Effector memory CD4-positive, alpha-beta T cell (primary cell): ENCODE measurements at regions not wholly inside any gene's neighbourhood (a gene's known extent, or its start where the extent isn't known, plus 50 kb on each side); places are given as distances from the start of the nearest gene placed in this dataset.
"Not testable (repeated sequence)": the region's sequence is repeated elsewhere in the genome, so short reads cannot be mapped to it uniquely, and the experiment has no call there.

Experiments
- DNase-seq, 3 donors: peaks; one replicate each; pipeline ENCODE4 v3.0.0-alpha.2; 2020
- H3K27ac ChIP-seq: 2 replicates; pipeline ENCODE4 v1.7.0; 2013; ENCODE audit warnings: mild to moderate bottlenecking, low read length, moderate library complexity; ENCODE audit not compliant: insufficient read depth, poor library complexity, severe bottlenecking
- H3K27me3 ChIP-seq: replicated peaks from 2 replicates; pipeline ENCODE4 v1.7.0; 2013; ENCODE audit warnings: mild to moderate bottlenecking, low read length; ENCODE audit not compliant: insufficient read depth, control insufficient read depth, poor library complexity, severe bottlenecking
- H3K36me3 ChIP-seq: 2 replicates; pipeline ENCODE4 v1.7.0; 2013; ENCODE audit warnings: mild to moderate bottlenecking, low read length, moderate library complexity; ENCODE audit not compliant: control insufficient read depth, insufficient read depth
- H3K4me1 ChIP-seq: 2 replicates; pipeline ENCODE4 v1.7.0; 2013; ENCODE audit warnings: low read length, mild to moderate bottlenecking; ENCODE audit not compliant: control insufficient read depth, insufficient read depth, poor library complexity, severe bottlenecking
- H3K4me3 ChIP-seq: 2 replicates; pipeline ENCODE4 v1.7.0; 2013; ENCODE audit warnings: low read length, low read depth, mild to moderate bottlenecking; ENCODE audit not compliant: insufficient read depth, poor library complexity, severe bottlenecking
- H3K9me3 ChIP-seq: 2 replicates; pipeline ENCODE4 v1.7.0; 2013; ENCODE audit warnings: mild to moderate bottlenecking, low read length, moderate library complexity; ENCODE audit not compliant: control insufficient read depth

DNA sequence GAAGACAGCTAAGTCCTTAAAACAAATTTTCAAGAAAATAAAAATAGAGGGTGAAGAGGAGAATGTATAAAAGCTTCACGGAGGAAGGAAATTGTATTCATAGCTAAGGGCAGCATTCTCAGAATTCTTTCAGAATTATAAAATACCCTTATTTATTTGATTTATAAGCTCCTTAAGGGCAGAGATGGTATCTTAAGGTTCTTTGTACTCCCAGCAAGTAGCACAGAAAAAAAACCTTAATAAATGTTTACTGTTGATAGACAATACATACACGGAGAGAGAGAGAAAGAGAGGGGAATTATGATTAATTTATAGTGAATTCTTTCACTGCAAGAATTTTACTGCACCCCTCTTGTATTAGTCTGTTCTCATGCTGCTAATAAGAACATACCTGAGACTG lies 375.6 kb upstream of the CCDC54 start:
- no peak overlapping the region for H3K4me3 ChIP-seq
- H3K9me3 ChIP-seq: no peaks in the 10 kb centered on the region
- no peak for DNase-seq
- no peaks in the 10 kb centered on the region for H3K4me1 ChIP-seq
- H3K27me3 ChIP-seq: no peaks in the 10 kb centered on the region
- H3K36me3 ChIP-seq: no peaks in the 10 kb centered on the region
- no peak overlapping the region for H3K27ac ChIP-seq

DNA sequence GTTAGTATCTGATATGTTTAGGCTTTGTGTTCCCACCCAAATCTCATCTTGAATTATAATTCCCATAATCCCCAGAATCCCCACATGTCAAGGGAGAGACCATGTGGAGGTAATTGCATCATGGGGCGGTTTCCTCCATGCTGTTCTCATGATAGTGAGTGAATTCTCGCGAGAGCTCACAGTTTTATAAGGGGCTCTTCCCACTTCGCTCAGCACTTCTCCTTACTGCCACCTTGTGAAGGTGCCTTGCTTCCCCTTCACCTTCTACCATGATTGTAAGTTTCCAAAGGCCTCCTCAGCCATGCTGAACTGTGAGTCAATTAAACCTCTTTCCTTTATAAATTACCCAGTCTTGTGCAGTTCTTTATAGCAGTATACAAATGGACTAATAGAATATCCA lies 371.9 kb upstream of the CCDC54 start:
- not testable (repeated sequence) for H3K27me3 ChIP-seq, H3K4me1 ChIP-seq, DNase-seq, H3K27ac ChIP-seq, H3K9me3 ChIP-seq, H3K4me3 ChIP-seq, H3K36me3 ChIP-seq

DNA sequence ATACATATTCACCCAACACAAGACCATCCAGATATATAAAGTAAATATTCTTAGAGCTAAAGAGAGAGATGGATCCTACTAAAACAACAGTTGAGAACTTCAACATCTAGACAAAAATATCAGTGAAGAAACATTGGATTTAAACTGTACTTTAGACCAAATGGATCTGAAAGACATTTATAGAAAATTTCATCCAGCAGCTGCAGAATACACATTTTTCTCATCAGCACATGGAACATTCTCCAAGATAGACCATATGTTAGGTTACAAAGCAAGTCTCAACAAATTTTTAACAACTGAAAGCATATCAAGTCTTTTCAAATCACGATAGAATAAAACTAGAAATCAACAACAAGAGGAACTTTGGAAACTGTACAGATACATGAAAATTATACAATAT lies 369.0 kb upstream of the CCDC54 start:
- Histone ChIP-seq H3K4me3 (no peak overlapping the region), H3K27me3 (no peaks in the 10 kb centered on the region), H3K4me1 (no peaks in the 10 kb centered on the region), H3K27ac (no peak overlapping the region), H3K9me3 (no peaks in the 10 kb centered on the region), H3K36me3 (no peaks in the 10 kb centered on the region)
- DNase-seq: no peak

DNA sequence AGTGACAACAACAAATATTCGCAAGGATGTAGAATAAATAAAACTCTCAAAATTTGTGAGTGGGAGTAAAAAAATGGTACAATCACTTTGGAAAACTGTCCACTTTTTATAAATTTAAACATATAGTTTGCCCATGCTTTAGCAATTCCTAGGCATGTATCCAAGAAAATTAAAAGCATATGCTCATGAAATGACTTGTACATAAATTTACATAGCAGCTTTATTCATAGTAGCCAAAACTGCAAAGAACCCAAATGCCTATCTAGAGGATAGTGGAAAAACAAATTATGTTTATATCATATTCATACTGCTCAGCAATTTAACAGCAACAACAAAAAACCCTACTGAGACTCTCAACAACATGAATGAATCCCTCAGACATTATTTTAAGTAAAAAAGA lies 363.6 kb upstream of the CCDC54 start:
- H3K4me1 ChIP-seq: no peaks in the 10 kb centered on the region
- no peaks in the 10 kb centered on the region for H3K36me3 ChIP-seq
- H3K27me3 ChIP-seq: no peaks in the 10 kb centered on the region
- no peak for DNase-seq
- H3K9me3 ChIP-seq: no peaks in the 10 kb centered on the region
- H3K27ac ChIP-seq: no peak overlapping the region
- H3K4me3 ChIP-seq: no peak overlapping the region

DNA sequence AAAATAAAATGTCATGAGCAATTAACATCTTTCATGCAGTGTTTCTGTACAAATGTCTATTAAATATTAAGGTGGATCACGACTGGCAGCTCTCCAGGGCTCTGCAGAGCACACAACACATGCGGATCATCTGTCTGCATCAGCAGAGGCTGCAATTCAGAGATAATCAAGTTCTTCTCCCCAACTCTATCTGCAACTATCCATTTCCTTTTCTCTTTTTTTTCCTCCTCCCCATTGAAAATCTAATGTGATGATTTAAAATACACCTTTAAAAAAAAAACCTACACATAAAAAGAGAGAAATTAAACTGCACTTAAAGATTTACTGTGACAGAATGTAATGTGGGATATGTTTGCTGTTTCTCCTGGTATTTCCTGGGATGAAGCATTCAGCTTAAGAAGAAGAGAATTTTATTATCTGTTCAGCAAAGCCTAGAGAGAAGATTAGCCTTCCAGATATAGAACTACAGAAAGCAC lies 352.6 kb upstream of the CCDC54 start:
- no peak overlapping the region for H3K27ac ChIP-seq
- H3K4me1 ChIP-seq: no peaks in the 10 kb centered on the region
- no peak for DNase-seq
- H3K27me3 ChIP-seq: no peaks in the 10 kb centered on the region
- H3K36me3 ChIP-seq: no peaks in the 10 kb centered on the region
- no peaks in the 10 kb centered on the region for H3K9me3 ChIP-seq
- no peak overlapping the region for H3K4me3 ChIP-seq

DNA sequence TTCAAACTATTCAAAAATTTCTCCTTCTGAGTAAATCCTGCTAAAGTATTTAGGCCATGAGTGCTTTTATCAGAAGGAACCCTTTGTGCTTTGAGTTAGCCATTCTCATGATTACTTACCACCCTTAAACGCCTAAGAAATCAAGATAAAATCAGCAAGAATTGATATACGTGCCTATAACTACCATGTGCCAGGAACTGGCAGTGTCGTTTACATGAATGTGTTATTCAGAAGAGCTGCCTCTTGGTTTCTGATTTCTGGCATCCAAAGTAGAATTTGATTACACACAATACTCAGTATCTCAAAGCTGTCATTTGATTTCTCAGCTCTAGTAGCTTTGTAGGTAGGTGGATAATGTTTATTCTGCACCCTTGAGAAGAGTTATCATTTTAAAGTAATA lies 351.3 kb upstream of the CCDC54 start:
- no peak for DNase-seq
- no peak overlapping the region for H3K27ac ChIP-seq
- no peaks in the 10 kb centered on the region for H3K27me3 ChIP-seq
- no peaks in the 10 kb centered on the region for H3K36me3 ChIP-seq
- no peak overlapping the region for H3K4me3 ChIP-seq
- no peaks in the 10 kb centered on the region for H3K4me1 ChIP-seq
- no peaks in the 10 kb centered on the region for H3K9me3 ChIP-seq

DNA sequence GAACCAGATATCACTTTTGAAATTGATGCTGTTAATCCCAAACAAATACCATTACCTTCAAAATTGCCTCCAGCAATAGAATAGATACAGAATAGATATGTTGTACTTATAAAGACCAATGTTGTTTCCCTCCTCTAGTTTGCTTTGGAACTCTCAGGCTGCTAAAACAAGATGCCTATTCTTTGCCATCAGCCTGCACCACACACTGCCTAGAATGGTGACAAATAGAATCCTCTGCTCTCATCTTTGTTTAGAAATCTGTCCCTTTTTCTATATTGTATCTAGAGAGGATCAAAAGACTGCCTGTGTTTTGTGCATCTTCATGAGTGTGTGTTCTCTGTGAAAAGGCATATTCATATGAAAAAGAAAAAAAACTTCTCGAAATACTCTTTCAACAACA lies 349.2 kb upstream of the CCDC54 start:
- Histone ChIP-seq H3K9me3 (no peaks in the 10 kb centered on the region), H3K4me3 (no peak overlapping the region), H3K36me3 (no peaks in the 10 kb centered on the region), H3K27ac (no peak overlapping the region), H3K27me3 (no peaks in the 10 kb centered on the region), H3K4me1 (no peaks in the 10 kb centered on the region)
- DNase-seq: no peak

DNA sequence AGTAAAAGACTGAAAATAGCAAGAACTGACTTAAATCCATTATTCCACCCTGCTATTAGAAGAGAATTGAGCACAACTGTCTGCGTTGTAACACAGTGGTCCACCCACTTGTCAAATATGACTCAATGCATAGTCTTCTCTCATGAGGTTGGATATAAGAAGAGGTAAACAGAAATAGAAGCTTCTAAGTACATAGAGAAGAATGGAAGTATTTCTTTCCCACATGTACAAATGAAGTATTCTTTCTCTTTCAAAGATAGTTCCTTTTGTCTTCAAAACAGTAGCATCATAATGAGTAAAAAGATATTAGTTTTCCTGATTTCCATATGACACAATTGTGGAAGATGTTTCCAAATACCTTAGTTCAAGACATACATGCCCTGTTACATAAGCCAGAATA lies 348.6 kb upstream of the CCDC54 start:
- H3K4me1 ChIP-seq: no peaks in the 10 kb centered on the region

DNA sequence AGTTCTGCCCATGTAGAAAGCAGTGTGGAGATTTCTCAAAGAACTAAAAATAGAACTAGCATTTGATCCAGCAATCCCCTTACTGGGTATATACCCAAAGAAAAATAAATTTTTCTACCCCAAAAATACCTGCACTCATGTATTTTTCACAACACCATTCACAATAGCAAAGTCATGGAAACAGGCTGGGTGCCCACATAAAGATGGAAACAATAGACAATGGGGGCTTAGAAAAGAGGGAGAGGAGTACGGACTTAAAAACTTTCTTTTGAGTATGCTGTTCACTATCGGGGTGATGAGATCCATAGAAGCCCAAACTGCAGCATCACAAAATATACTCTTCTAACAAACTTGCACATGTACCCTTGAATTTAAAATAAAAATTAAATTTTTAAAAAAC lies 345.1 kb upstream of the CCDC54 start:
- Histone ChIP-seq H3K27me3 (no peaks in the 10 kb centered on the region), H3K36me3 (no peaks in the 10 kb centered on the region), H3K9me3 (no peaks in the 10 kb centered on the region), H3K4me1 (no peaks in the 10 kb centered on the region), H3K4me3 (no peak overlapping the region), H3K27ac (no peak overlapping the region)
- DNase-seq: no peak

More for the DNA sequence above, 348.6 kb upstream of the CCDC54 start:
- H3K9me3 ChIP-seq: no peaks in the 10 kb centered on the region
- H3K4me3 ChIP-seq: no peak overlapping the region
- no peak overlapping the region for H3K27ac ChIP-seq
- H3K27me3 ChIP-seq: no peaks in the 10 kb centered on the region
- no peak for DNase-seq
- H3K36me3 ChIP-seq: no peaks in the 10 kb centered on the region

DNA sequence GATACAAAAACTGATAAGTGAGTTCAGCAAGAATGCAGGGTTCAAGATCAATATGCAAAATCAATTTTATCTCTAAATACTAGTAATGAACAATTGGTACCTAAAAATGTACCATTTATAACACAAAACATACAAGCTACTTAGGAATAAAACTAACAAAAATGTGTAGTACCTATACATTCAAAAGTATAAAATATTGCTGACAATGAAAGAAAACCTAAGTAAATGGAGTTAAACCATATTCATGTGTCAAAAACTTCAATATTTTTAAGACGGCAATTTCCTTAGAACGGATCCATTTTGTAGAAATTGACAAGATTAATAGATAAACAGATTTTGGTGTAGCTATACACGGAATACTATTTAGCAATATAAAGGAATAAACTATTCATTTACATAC lies 343.1 kb upstream of the CCDC54 start:
- no peaks in the 10 kb centered on the region for H3K36me3 ChIP-seq
- H3K27me3 ChIP-seq: no peaks in the 10 kb centered on the region
- no peaks in the 10 kb centered on the region for H3K4me1 ChIP-seq
- no peaks in the 10 kb centered on the region for H3K9me3 ChIP-seq
- H3K4me3 ChIP-seq: no peak overlapping the region
- no peak overlapping the region for H3K27ac ChIP-seq
- no peak for DNase-seq

DNA sequence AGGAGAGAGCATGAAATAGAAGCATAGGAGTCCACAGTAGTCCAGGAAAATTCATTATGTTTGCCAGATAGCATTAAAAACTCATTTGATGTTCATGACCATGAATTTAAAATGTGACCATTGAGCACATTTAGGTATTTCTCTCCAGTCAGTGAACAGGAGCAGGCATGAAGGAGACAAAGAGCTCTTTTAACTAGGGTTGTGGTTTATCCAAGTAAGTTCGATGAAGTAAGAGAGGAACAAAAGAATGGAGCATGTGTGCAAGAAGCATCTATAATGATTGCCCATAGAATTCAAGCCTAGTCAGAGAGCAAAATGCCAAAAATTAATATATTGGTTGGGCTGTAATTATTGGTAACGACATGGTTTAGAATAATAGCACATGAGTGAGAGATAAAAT lies 342.1 kb upstream of the CCDC54 start:
- Histone ChIP-seq H3K4me1 (no peaks in the 10 kb centered on the region), H3K36me3 (no peaks in the 10 kb centered on the region), H3K4me3 (no peak overlapping the region), H3K27me3 (no peaks in the 10 kb centered on the region), H3K27ac (no peak overlapping the region), H3K9me3 (no peaks in the 10 kb centered on the region)
- no peak for DNase-seq
